ENCODE measurements at regions not wholly inside any gene's neighbourhood (a gene's known extent, or its start where the extent isn't known, plus 50 kb on each side); places are given as distances from the start of the nearest gene placed in this dataset.

DNA sequence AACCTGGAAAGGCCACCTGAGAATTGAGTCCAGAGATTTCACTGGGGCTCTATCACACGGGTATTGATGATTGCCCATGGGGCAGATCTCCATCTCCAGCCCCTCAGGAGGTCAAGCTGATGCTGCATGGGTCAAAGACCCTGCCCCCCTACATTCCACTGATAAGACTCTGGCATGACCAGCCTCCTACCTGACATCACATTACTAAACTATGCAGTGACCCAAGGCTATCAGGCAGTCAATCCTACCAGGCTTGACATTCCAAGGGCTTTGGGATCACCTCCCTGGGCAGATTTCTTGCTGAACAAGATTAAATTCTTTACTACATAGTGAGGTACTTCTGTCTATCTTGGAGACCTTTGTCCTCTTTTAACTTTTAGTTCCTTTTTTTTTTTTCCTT, 192.7 kb upstream of the STS start:
- TF ChIP-seq, protein P1, sequence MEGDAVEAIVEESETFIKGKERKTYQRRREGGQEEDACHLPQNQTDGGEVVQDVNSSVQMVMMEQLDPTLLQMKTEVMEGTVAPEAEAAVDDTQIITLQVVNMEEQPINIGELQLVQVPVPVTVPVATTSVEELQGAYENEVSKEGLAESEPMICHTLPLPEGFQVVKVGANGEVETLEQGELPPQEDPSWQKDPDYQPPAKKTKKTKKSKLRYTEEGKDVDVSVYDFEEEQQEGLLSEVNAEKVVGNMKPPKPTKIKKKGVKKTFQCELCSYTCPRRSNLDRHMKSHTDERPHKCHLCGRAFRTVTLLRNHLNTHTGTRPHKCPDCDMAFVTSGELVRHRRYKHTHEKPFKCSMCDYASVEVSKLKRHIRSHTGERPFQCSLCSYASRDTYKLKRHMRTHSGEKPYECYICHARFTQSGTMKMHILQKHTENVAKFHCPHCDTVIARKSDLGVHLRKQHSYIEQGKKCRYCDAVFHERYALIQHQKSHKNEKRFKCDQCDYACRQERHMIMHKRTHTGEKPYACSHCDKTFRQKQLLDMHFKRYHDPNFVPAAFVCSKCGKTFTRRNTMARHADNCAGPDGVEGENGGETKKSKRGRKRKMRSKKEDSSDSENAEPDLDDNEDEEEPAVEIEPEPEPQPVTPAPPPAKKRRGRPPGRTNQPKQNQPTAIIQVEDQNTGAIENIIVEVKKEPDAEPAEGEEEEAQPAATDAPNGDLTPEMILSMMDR (IDR thresholded peaks at IDR 0.05) = no peak
- no peak for TF ChIP-seq EZH2 (IDR thresholded peaks at IDR 0.05; ENCODE audit: borderline replicate concordance, insufficient read depth, low read depth, low read length, poor library complexity, severe bottlenecking)

Data from B cell (primary cell).